CD1c-positive myeloid dendritic cell (primary cell): ENCODE measurements at regions not wholly inside any gene's neighbourhood (a gene's known extent, or its start where the extent isn't known, plus 50 kb on each side); places are given as distances from the start of the nearest gene placed in this dataset.

Source experiments
- DNase-seq: peaks from one replicate; pipeline ENCODE4 v3.0.0-alpha.2; 2016; ENCODE audit errors: extremely low spot score

DNA sequence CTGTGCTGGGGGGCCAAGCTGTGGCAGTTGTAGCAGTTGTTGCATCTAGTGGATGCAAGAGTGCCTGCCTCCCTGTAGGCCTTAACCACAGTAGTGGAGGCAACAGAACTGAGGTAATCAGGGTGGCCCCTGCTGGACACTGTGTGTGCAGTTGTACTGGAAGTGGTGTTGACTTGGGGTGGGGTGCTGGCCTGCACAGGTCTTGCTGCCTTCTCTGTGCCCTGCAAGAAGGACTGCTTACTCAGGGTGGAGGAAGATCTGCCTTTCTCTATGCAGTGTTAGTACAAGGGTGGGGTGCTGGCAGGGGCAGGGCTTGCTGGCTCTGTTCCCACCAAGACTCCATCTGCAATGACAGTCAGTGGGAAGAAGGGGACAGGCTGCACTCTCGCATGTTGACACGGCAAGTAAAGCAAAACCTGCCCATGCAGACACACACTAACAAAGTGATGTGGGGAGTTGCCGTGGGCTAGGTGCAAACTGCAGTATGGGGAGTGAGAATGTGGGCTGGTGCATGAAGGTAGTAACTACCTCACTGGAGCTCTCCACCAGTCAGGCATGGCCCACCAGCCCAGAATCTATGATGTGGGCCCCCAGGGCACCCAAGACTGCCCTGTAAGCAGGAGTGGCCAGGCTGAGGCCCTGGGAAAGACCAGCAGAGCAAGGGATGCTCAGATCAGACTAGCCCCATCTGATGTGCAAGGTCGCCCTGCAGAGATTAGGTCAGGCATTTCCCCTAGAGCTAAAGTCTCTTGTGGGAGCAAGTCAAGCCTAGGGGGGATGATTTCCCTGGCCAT, 594.9 kb downstream of the TECRL start:
- DNase-seq, result no peak

GRCh38 chr4:63799166-63799565, 610.1 kb downstream of the TECRL start:
- no peak for DNase-seq

- no peak for DNase-seq
These were observed 613.9 kb downstream of the TECRL start for GRCh38 chr4:63795301-63795700.

DNA sequence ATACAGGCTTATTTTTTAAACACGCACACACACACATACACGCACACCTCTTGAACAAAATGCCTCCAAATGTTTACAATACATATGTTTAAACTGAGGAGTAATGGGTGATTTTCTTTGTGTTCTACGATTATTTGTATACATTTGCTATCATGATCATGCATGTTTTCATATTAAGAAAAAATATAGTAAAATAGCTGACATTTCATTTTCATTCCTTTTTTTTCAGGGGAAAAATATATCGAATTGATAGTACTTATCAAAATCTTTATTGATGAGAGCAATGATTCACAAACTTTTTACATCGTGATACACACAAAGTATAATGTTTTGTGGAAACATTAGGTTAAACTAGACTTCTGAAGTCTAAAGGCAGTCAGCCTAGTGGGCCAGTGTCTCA, 618.9 kb downstream of the TECRL start:
- DNase-seq, result no peak

DNA sequence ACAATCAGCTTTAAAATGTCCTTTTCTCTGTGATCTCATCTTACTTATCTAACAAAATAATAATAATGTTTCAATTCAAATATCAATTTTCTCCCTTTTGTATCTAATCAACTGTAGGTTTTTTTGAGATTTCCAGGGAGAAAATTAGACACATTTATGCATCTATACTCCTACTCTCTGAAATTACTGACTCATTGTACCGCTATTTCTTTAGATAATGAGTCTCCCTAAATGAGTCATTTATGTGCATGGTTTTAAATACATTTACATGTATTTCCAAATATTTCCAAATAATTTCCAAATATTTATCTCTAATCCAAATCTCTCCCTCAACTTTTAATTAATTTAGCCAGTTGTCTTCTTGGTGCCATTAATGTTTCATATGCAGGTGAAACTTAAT, 621.0 kb downstream of the TECRL start:
- no peak for DNase-seq

GRCh38 chr4:63787326-63787725, 621.9 kb downstream of the TECRL start:
- no peak for DNase-seq

DNA sequence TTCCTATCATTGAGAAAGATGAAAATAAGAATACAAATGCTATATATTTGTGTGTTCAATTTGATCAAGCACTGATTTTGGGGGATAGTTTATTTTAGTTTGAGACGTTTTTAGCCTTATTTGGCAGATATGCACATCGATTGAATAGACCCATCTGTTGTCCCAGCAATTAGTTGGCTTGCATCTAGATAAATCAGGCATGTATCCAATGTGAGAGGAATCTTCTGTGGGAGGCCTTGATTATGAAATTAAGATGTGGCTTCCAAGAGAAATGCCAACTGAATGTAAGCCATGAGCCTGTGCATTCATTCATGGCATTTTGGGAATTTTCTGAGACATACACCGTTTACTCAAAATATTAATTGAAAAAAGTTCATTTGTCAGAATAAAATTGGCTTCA, 623.1 kb downstream of the TECRL start:
- DNase-seq, result no peak

DNA sequence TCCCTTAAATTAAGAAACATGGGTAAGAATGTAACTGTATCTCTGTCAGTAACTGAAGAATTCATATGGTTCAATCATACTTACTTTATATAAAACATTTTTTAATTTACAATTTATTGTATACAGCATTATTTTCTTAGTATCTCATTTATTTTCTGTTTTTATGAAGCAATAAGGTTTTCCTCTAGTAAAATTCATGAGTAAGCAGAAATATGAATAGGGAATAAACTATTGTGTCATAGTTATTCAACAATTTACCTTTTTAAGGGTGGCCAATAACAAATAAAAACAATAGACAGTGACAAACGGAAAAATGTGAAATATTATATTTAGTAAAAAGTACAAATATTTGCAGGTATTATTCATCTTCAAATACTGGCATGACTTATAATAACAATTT, 624.4 kb downstream of the TECRL start:
- DNase-seq, result no peak

DNA sequence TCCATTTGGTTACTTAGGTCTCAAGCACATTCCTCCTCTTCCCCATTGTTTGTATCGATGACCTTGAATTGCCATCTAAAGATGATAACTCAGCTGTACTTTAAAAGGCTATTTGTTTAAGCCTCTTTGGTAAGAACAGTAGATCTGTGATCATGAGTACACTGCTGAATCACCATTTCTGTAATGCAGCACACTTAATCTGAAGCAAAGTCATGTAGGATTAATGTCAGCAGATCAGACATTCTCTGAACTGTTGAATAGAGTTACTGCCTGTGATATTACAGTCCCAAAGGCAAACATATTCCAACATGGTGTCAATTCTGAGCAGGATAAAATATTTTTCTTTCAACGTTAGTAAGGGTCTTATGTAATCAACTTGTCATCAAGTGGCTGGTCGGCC, 631.6 kb downstream of the TECRL start:
- DNase-seq, result no peak

DNA sequence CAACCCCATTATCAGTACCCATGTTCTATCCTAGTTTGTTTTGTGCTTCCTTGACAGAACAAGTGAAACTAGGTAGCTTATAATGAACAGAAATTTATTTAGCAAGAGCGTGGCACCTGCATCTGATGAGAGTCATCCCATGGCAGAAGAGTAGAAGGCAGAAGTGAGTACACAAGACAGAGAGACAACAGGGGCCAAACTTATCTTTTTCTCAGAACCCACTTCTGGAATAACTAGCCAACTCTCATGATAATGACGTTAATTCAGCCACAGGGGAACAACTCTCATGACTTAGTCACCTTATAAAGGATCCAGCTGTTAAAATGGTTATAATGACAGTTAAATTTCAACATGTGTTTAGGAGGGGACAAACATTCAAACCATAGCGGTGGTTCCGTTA, 644.9 kb downstream of the TECRL start:
- no peak for DNase-seq

DNA sequence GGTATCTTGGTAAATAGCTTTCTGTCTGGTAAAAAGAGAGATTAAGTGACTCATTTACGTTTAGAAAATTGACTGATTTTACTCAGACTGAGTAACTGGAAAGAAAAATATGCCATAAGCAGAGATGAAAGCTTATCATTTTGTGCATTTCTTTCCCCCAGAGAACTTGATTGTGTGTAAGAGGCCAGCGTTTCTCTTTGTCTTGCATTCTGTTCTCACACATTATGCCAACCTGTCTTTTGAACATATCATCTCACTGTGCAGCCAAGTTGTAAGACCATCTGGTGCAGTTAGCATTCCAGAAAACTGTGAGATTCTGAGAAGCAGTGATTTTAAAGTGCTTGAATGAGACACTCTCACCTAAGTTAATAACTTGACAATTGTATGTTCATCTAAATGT, 651.3 kb downstream of the TECRL start:
- no peak for DNase-seq

GRCh38 chr4:63742882-63743281, 666.4 kb downstream of the TECRL start:
- no peak for DNase-seq

DNA sequence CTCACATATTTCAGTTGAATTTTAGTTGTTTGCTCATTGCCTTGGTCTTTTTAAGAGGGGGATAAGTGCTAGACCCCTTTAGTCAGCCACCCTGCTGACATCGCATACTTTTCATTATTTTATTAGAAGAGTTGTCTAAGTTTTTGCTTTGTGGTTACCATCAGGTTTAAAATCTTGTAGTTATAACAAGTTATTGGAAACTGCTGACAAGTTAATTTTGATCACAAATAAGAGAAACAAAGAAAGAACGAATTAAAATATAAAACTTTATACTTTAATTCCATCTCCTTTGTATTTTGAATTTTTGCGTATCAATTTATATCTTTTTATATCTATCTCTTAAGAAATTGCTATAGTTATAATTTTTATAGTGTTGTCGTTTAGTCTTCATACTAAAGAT, 679.7 kb downstream of the TECRL start:
- no peak for DNase-seq

GRCh38 chr4:63728480-63729177, 680.6 kb downstream of the TECRL start:
- no peak for DNase-seq

- DNase-seq, result no peak
These were observed 691.9 kb downstream of the TECRL start for GRCh38 chr4:63717384-63717783.

GRCh38 chr4:63708661-63709060, 700.6 kb downstream of the TECRL start:
- no peak for DNase-seq

DNA sequence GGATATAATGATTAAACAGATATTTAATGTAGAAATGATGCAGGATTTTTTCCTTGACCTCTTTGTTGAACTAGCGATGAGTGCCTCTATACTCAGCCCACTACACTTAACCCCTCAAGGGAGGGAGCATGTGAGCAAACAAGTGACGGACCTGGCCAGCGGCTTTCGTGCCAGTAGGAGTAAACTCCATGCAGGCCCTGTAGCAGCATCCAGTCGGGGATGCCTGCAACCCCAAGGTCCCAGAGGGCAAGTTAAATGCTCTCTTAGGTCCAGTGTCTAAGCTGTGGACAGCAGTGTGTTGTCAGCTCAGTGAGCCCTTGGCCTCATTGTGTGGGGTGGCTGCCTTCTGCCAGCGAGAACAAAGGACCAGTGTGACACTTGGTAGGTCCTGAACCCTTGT, 708.7 kb downstream of the TECRL start:
- DNase-seq, result no peak

DNA sequence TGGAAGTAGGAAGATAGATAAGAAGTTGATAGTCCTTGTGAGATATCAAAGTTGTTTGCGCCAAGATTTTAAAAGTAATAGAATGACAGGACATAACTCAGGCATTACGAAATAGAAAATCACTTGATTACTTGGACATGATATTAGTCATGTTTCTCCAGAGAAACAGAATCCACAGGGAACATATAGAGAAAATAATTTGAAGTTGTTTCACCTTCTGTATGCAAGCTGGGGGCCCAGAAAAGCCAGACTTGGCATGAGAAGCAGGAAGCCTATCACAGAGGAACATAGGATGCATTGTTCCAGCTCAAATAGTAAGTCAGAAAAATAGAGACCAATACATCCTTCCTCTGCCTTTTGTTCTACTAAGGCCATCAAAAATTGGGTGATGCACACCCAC, 715.9 kb downstream of the TECRL start:
- no peak for DNase-seq

DNA sequence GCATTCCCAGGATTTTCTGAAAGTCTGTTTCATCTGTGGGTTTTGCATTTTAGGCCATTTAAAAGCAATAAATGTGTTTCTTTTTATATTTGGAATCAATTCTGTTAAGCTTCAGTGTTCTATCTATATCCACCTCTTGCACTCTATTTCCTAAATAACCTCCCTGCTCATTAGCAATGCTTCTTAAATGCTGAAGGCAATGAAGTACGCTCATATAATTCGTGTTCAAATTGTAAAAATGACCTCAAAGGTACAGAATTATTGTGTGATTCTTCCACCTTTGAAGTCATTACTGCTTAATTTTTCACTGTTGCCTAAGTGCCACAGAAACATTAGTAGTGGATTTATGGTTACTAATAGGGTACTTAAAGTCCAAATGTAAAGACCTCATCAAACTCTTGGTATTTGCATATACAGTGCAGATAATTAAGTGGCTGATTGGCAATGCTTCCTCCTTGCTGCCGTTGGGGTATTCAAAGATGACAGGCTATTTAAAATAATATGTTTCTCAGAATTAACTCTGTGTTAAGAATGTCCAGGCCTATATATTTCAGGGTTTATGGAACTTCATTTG, 730.8 kb downstream of the TECRL start:
- no peak for DNase-seq

DNA sequence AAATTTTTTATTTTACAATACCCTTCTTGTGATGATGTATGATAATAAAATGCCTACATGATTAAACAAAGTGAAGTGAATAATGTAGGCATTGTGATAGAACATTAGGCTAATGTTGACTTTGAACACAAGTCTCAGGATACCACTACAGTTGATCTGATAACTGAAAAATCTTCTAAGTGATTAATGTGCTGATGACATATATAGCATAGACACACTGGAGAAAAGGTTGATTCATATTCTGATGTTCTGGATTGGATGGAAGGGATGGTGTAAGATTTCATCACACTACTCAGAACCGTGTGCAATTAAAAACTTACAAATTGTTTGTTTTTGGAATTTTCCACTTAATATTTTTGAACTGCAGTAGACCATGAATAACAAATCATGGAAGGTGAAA, 738.5 kb downstream of the TECRL start:
- DNase-seq, result no peak

GRCh38 chr4:63663870-63664269, 745.4 kb downstream of the TECRL start:
- no peak for DNase-seq

GRCh38 chr4:63644396-63644795, 764.9 kb downstream of the TECRL start:
- DNase-seq, result no peak

GRCh38 chr4:63637270-63637669, 772.0 kb downstream of the TECRL start:
- no peak for DNase-seq
